ENCODE measurements at regions not wholly inside any gene's neighbourhood (a gene's known extent, or its start where the extent isn't known, plus 50 kb on each side); places are given as distances from the start of the nearest gene placed in this dataset.

DNA sequence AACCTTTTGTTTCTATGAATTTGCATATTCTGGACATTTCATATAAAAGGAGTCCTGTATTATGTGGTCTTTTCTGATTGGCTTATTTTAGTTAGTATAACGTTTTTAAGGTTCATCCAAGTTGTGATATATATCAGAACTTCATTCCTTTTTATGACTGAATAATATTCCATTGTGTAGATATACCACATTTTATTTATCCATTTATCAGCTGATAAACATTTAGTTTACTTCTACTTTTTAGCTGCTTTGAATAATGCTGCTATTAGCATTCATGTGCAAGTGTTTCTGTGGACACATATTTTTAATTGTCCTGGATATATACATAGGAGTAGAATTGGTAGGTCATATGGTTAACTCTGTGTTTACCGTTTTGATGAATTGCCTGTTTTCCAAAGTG, 498.5 kb upstream of the ADAMTS9 start:
- H3K4me3 ChIP-seq (ENCODE audit: insufficient read depth in 1 of 2, low read depth in 1 of 2, low read length in 2 of 2) = no peak overlapping the region
- no peak overlapping the region for H3K27ac ChIP-seq (ENCODE audit: low read length, poor library complexity, severe bottlenecking)
- H3K4ac ChIP-seq (ENCODE audit: low read depth in 1 of 2, low read length in 2 of 2) = no peak overlapping the region
- no peaks in the 10 kb centered on the region for H3K36me3 ChIP-seq (ENCODE audit: control insufficient read depth in 1 of 2, insufficient read depth in 2 of 2, low read depth in 1 of 2, low read length in 2 of 2)
- H3K14ac ChIP-seq (ENCODE audit: low read length in 2 of 2) = no peak overlapping the region
- no peak for DNase-seq
- H3K4me2 ChIP-seq (ENCODE audit: low read length, poor library complexity, severe bottlenecking) = no peak overlapping the region
- H3K79me1 ChIP-seq (replicated peaks; ENCODE audit: low read length, poor library complexity, severe bottlenecking) = no peaks in the 10 kb centered on the region
- no CpG with 5 or more reads among the region's 2 CpGs for WGBS
- no peak overlapping the region for H2AK5ac ChIP-seq (ENCODE audit: low read length, severe bottlenecking)
- H2BK5ac ChIP-seq (ENCODE audit: low read depth, low read length, poor library complexity, severe bottlenecking) = no peak overlapping the region
- H3K9ac ChIP-seq (ENCODE audit: low read length) = no peak overlapping the region
- no peak overlapping the region for H2AFZ ChIP-seq (ENCODE audit: low read depth, low read length)
- no peak overlapping the region for H4K91ac ChIP-seq (ENCODE audit: low read length)
- H3K23ac ChIP-seq (ENCODE audit: low read length in 2 of 2) = no peak overlapping the region
- peaks cover 0 to 13% of the 10 kb centered on the region in 2 experiments for H3K27me3 ChIP-seq (ENCODE audit: control insufficient read depth in 1 of 2, insufficient read depth in 1 of 2, low read length in 2 of 2)
- no peaks in the 10 kb centered on the region for H3K4me1 ChIP-seq (ENCODE audit: control insufficient read depth, insufficient read depth, low read depth, low read length)
- no peak overlapping the region for H2BK12ac ChIP-seq (ENCODE audit: low read length in 2 of 2)
- H4K8ac ChIP-seq (ENCODE audit: low read length) = no peak overlapping the region
- no peak overlapping the region for H3K18ac ChIP-seq (ENCODE audit: low read depth in 1 of 2, low read length in 2 of 2)
- H2BK120ac ChIP-seq (ENCODE audit: low read depth, low read length) = no peak overlapping the region
- no peak overlapping the region for H2BK15ac ChIP-seq (ENCODE audit: low read depth, poor library complexity, severe bottlenecking)
- no peaks in the 10 kb centered on the region for H3K9me3 ChIP-seq (ENCODE audit: control insufficient read depth, low read length)

DNA sequence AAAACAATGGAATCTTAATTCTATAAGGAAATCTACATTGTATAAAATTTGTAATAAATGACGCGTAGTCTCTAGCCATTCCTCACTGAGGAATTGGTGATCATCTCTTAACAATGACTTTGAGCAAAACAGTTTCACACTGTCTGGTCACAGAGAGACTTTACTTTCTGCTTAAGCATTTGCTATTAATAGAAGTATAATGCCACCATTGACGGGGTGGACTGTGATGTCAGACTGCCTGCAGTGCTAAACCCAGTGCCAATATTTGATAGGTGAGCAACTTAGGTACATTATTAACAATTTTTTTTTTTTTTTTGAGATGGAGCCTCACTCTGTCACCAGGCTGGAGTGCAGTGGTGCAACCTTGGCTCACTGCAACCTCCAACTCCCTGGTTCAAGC, 494.9 kb upstream of the ADAMTS9 start:
- no peaks in the 10 kb centered on the region for H3K79me1 ChIP-seq (replicated peaks; ENCODE audit: low read length, poor library complexity, severe bottlenecking)
- H3K14ac ChIP-seq (ENCODE audit: low read length in 2 of 2) = no peak overlapping the region
- H2AK5ac ChIP-seq (ENCODE audit: low read length, severe bottlenecking) = no peak overlapping the region
- H4K8ac ChIP-seq (ENCODE audit: low read length) = no peak overlapping the region
- 100% methylated on average over 1 of the region's 3 CpGs for WGBS
- no peak overlapping the region for H2AFZ ChIP-seq (ENCODE audit: low read depth, low read length)
- H3K4me1 ChIP-seq (ENCODE audit: control insufficient read depth, insufficient read depth, low read depth, low read length) = peaks cover 3% of the 10 kb centered on the region
- H2BK120ac ChIP-seq (ENCODE audit: low read depth, low read length) = no peak overlapping the region
- no peaks in the 10 kb centered on the region for H3K36me3 ChIP-seq (ENCODE audit: control insufficient read depth in 1 of 2, insufficient read depth in 2 of 2, low read depth in 1 of 2, low read length in 2 of 2)
- H3K9ac ChIP-seq (ENCODE audit: low read length) = no peak overlapping the region
- H2BK12ac ChIP-seq (ENCODE audit: low read length in 2 of 2) = no peak overlapping the region
- H3K4me3 ChIP-seq (ENCODE audit: insufficient read depth in 1 of 2, low read depth in 1 of 2, low read length in 2 of 2) = no peak overlapping the region
- no peak overlapping the region for H4K91ac ChIP-seq (ENCODE audit: low read length)
- H3K18ac ChIP-seq (ENCODE audit: low read depth in 1 of 2, low read length in 2 of 2) = no peak overlapping the region
- H3K27ac ChIP-seq (ENCODE audit: low read length, poor library complexity, severe bottlenecking) = no peak overlapping the region
- no peaks in the 10 kb centered on the region for H3K9me3 ChIP-seq (ENCODE audit: control insufficient read depth, low read length)
- H3K4ac ChIP-seq (ENCODE audit: low read depth in 1 of 2, low read length in 2 of 2) = no peak overlapping the region
- H3K4me2 ChIP-seq (ENCODE audit: low read length, poor library complexity, severe bottlenecking) = no peak overlapping the region
- H2BK15ac ChIP-seq (ENCODE audit: low read depth, poor library complexity, severe bottlenecking) = no peak overlapping the region
- H3K27me3 ChIP-seq (ENCODE audit: control insufficient read depth in 1 of 2, insufficient read depth in 1 of 2, low read length in 2 of 2) = peaks cover 0 to 9% of the 10 kb centered on the region in 2 experiments
- no peak for DNase-seq
- no peak overlapping the region for H3K23ac ChIP-seq (ENCODE audit: low read length in 2 of 2)
- H2BK5ac ChIP-seq (ENCODE audit: low read depth, low read length, poor library complexity, severe bottlenecking) = no peak overlapping the region

- no peaks in the 10 kb centered on the region for H3K9me3 ChIP-seq (ENCODE audit: control insufficient read depth, low read length)
- peaks cover 0 to 9% of the 10 kb centered on the region in 2 experiments for H3K27me3 ChIP-seq (ENCODE audit: control insufficient read depth in 1 of 2, insufficient read depth in 1 of 2, low read length in 2 of 2)
- no peak overlapping the region for H2BK120ac ChIP-seq (ENCODE audit: low read depth, low read length)
- H3K4ac ChIP-seq (ENCODE audit: low read depth in 1 of 2, low read length in 2 of 2) = no peak overlapping the region
- H3K79me1 ChIP-seq (replicated peaks; ENCODE audit: low read length, poor library complexity, severe bottlenecking) = no peaks in the 10 kb centered on the region
- H2BK5ac ChIP-seq (ENCODE audit: low read depth, low read length, poor library complexity, severe bottlenecking) = no peak overlapping the region
- no peak overlapping the region for H3K4me3 ChIP-seq (ENCODE audit: insufficient read depth in 1 of 2, low read depth in 1 of 2, low read length in 2 of 2)
- no peak overlapping the region for H3K4me2 ChIP-seq (ENCODE audit: low read length, poor library complexity, severe bottlenecking)
- no peak overlapping the region for H3K27ac ChIP-seq (ENCODE audit: low read length, poor library complexity, severe bottlenecking)
- H4K91ac ChIP-seq (ENCODE audit: low read length) = no peak overlapping the region
- H4K8ac ChIP-seq (ENCODE audit: low read length) = no peak overlapping the region
- H2BK15ac ChIP-seq (ENCODE audit: low read depth, poor library complexity, severe bottlenecking) = no peak overlapping the region
- no peak for DNase-seq
- no peak overlapping the region for H3K14ac ChIP-seq (ENCODE audit: low read length in 2 of 2)
- H3K4me1 ChIP-seq (ENCODE audit: control insufficient read depth, insufficient read depth, low read depth, low read length) = peaks cover 3% of the 10 kb centered on the region
- H3K36me3 ChIP-seq (ENCODE audit: control insufficient read depth in 1 of 2, insufficient read depth in 2 of 2, low read depth in 1 of 2, low read length in 2 of 2) = no peaks in the 10 kb centered on the region
- H2AK5ac ChIP-seq (ENCODE audit: low read length, severe bottlenecking) = no peak overlapping the region
- H3K9ac ChIP-seq (ENCODE audit: low read length) = no peak overlapping the region
- no peak overlapping the region for H2BK12ac ChIP-seq (ENCODE audit: low read length in 2 of 2)
- WGBS = 91% methylated on average over 1 of the region's 4 CpGs
- no peak overlapping the region for H2AFZ ChIP-seq (ENCODE audit: low read depth, low read length)
- H3K23ac ChIP-seq (ENCODE audit: low read length in 2 of 2) = no peak overlapping the region
- no peak overlapping the region for H3K18ac ChIP-seq (ENCODE audit: low read depth in 1 of 2, low read length in 2 of 2)
Measured at GRCh38 chr3:65182085-65182484, 494.3 kb upstream of the ADAMTS9 start.

GRCh38 chr3:65181391-65181871, 493.6 kb upstream of the ADAMTS9 start:
- Histone ChIP-seq H2BK12ac (ENCODE audit: low read length in 2 of 2) (peak overlapping the region in 1 of 2 experiments; percentile 43), H3K23ac (ENCODE audit: low read length in 2 of 2) (no peak overlapping the region), H2AFZ (ENCODE audit: low read depth, low read length) (no peak overlapping the region), H3K4me3 (ENCODE audit: insufficient read depth in 1 of 2, low read depth in 1 of 2, low read length in 2 of 2) (peak overlapping the region in 1 of 2 experiments; percentile 3), H3K36me3 (ENCODE audit: control insufficient read depth in 1 of 2, insufficient read depth in 2 of 2, low read depth in 1 of 2, low read length in 2 of 2) (no peaks in the 10 kb centered on the region), H3K4ac (ENCODE audit: low read depth in 1 of 2, low read length in 2 of 2) (no peak overlapping the region), H3K18ac (ENCODE audit: low read depth in 1 of 2, low read length in 2 of 2) (peak overlapping the region in 1 of 2 experiments; percentile 59), H3K27ac (ENCODE audit: low read length, poor library complexity, severe bottlenecking) (no peak overlapping the region), H2BK120ac (ENCODE audit: low read depth, low read length) (no peak overlapping the region), H3K4me2 (ENCODE audit: low read length, poor library complexity, severe bottlenecking) (no peak overlapping the region), H3K9me3 (ENCODE audit: control insufficient read depth, low read length) (no peaks in the 10 kb centered on the region), H2BK5ac (ENCODE audit: low read depth, low read length, poor library complexity, severe bottlenecking) (no peak overlapping the region), H3K79me1 (replicated peaks; ENCODE audit: low read length, poor library complexity, severe bottlenecking) (no peaks in the 10 kb centered on the region), H3K9ac (ENCODE audit: low read length) (no peak overlapping the region), H2AK5ac (ENCODE audit: low read length, severe bottlenecking) (no peak overlapping the region), H4K91ac (ENCODE audit: low read length) (no peak overlapping the region), H3K14ac (ENCODE audit: low read length in 2 of 2) (no peak overlapping the region), H3K27me3 (ENCODE audit: control insufficient read depth in 1 of 2, insufficient read depth in 1 of 2, low read length in 2 of 2) (peaks cover 0 to 9% of the 10 kb centered on the region in 2 experiments), H2BK15ac (ENCODE audit: low read depth, poor library complexity, severe bottlenecking) (peak overlapping the region; percentile 39), H3K4me1 (ENCODE audit: control insufficient read depth, insufficient read depth, low read depth, low read length) (peaks cover 3% of the 10 kb centered on the region), H4K8ac (ENCODE audit: low read length) (peak overlapping the region; percentile 53)
- DNase-seq = no peak
- WGBS = 95% methylated on average over 4 of the region's 6 CpGs
